GM12874 (cell line): ENCODE measurements at regions not wholly inside any gene's neighbourhood (a gene's known extent, or its start where the extent isn't known, plus 50 kb on each side); places are given as distances from the start of the nearest gene placed in this dataset.

ENCODE experiments used
- TF ChIP-seq, protein P1 (sequence below): IDR thresholded peaks from 2 replicates; pipeline ENCODE4 v1.5.1; 2011; ENCODE audit warnings: low read depth, mild to moderate bottlenecking, control low read depth, low read length, moderate library complexity; ENCODE audit not compliant: insufficient read depth

DNA sequence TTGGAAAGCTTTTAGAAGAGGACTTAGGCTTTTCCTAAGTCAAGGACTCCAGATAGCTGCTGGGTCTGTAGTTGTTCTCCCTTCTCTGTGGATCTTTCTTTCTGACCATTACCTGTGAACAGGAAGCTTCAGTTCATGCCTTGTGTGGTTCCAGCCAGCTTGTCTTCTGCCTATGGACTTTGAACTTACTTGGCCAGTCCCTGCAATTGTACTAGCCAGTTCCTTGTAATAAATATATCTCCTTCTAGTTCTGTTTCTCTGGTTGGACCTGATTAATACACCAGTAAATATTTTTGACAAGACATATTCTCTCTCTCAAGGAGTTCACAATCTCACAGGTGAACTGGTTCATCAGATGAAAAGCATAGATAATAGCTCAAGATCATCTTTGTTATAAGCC lies 341.3 kb upstream of the DPPA4 start:
- TF ChIP-seq, protein P1, sequence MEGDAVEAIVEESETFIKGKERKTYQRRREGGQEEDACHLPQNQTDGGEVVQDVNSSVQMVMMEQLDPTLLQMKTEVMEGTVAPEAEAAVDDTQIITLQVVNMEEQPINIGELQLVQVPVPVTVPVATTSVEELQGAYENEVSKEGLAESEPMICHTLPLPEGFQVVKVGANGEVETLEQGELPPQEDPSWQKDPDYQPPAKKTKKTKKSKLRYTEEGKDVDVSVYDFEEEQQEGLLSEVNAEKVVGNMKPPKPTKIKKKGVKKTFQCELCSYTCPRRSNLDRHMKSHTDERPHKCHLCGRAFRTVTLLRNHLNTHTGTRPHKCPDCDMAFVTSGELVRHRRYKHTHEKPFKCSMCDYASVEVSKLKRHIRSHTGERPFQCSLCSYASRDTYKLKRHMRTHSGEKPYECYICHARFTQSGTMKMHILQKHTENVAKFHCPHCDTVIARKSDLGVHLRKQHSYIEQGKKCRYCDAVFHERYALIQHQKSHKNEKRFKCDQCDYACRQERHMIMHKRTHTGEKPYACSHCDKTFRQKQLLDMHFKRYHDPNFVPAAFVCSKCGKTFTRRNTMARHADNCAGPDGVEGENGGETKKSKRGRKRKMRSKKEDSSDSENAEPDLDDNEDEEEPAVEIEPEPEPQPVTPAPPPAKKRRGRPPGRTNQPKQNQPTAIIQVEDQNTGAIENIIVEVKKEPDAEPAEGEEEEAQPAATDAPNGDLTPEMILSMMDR: no peak

DNA sequence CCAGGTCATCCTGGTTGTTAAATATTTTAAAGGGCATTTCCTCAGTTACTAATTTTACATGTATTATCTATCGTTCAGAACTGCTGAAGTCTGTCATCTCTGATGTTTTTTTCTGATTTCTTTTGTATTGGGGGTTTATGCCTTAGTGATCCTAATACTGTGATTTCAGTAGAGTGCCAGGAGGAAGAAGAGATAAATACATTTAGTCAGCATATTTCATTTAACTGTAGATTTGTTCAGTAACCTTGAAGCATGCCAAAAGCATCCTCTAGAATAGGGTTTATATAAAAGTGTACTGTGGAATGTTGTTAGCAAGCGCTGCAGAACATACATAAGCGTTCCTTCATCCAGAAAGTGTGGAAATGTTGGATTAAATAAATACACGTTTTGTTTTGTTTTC lies 342.3 kb upstream of the DPPA4 start:
- TF ChIP-seq, protein P1: no peak

DNA sequence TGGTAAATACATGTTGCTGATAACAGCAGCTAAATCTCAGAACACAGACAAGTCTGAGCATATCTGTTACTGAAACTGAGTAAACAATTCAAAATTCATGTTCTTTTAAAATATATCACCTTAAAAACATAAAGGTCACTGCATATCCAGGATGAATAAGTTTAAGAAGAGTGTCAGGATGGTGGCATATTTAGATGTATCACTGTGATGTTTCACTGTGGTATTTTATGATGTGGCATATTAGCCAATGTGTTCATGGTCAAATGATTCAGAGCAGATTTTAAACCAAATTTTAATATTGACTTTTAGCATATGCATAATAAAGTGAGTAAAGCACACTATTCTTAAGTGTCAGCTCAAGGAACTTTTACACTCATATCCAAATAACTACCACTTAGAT lies 346.4 kb upstream of the DPPA4 start:
- TF ChIP-seq, protein P1: no peak

DNA sequence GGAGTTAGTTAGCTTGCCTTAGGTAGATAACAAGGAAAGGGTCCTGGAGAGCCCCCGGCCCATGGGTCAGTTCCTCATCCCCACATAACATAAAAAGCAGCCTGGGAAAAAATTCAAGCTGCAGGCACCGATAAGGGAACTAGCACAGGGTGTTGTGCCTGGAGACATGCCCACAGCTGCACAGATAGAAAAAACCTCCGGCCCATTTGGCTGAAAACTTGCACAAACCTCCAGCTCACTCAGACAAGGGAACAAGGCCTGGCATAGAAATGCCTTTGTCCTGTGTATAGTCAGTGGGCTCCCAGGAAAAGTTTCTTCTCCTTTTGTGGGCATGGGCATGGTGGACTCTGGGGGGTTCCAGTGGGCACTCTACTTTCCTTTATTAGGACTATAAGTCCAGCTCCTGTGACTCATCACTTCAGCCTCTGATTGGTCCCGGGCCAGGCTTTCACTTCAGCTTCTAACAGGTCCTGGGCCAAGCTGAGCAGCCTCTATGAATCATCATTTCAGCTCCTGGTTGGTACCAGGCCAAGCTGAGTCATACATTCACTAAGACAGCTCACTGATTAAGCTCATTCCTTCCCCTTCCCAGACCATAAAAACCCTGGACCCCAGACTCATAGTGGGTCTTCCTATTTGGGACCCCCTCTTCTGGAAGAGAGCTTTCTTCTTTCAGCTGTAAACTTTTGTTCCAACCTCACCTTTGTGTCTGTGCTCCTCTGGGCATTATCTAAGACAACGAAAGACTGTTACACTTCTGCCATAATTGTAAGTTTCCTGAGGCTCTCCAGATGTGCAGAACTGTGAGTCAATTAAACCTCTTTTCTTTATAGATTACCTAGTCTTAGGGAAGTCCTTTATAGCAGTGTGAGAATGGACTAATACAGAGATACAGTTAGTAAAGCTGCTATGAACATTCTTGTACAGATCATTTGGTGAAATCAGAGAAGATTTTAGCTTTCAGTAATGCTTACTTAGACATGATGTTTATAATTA lies 348.0 kb upstream of the DPPA4 start:
- TF ChIP-seq, protein P1: no peak

DNA sequence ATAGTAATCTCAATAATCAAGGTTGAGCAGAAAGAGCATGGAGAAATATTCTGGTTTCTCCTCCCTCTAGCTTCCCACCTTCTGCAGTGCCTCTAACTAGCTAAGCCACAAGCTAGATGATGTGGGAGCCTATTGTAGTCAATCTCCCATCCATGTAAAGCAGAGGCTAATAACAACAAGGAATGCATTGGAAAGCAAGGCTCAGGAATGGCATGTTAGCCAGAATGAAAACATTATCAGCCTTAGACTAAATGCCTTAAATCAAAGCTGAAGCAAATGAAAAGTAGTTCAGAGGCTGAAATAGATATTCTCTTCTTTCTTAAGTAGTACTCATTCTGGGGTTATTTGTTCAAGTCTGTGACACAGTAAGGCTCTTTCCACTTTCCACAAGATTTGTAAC lies 350.3 kb upstream of the DPPA4 start:
- TF ChIP-seq, protein P1: no peak

DNA sequence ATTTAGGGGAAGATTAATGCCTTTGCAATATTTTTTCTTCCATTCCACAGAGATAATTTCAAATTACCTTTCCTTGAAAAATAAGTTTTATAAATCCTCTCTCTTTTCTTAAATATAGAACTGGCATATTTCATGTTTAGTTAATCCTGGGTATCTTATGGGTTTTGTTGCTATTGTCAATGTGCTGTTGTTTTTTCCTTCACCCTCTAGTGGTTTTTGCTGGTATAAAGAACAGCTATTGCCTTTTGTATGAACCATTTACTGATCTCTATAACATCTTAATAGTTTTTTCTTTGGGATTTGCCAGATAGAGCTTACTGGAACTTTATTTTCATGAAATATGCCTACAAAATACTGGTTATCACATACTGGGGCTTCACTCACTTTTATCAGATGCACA lies 359.6 kb upstream of the DPPA4 start:
- TF ChIP-seq, protein P1: no peak

DNA sequence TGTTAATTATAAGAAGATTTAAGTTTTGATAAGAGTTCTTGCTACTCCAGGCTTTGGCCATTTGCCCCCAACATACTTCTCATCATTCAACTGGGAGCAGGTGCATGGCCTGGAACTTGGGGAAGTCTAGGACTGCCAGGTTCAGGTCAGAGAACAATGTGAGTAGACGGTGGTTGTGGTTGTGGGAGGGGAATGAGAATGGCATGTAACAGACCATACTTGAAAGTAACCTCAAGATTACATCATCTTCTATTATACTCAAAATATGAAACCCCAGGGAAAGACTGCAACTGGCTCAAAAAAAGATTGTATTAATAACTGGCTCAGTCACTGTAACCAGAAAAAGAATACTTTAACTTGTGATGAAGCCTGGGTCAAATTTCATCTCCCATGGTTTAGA lies 364.9 kb upstream of the DPPA4 start:
- TF ChIP-seq, protein P1: no peak
